ENCODE measurements at regions not wholly inside any gene's neighbourhood (a gene's known extent, or its start where the extent isn't known, plus 50 kb on each side); places are given as distances from the start of the nearest gene placed in this dataset.

DNA sequence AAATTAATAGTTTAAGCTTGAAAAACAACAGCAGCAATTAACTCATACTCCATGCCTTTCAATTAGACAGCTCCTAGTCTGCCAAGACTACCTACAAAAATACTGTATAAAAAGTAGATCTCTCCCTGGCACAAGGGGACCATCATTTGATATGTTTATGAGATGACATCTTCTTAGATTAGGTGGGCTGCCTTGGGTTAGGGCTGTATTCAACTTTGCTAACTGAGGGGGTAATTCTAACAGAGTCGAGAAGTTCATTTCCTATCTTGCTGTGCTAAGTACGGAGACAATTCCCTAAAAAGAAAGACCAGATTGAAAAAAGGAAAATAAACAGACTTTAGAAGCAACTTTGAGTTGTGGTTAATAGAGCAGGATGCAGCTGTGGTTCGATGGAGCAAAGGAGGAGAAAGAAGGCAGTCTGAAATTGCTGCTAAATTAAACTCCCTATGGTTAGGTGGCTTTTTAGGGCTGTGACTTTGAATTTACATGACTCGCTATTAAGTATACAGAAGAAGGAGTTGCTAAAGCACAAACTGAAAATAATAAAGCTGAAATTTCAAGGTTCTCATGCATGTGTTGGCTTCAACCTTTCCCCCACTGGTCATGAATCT is 75.4 kb downstream of the CDC7 start:
- H4K20me1 ChIP-seq: peaks cover 0 to 4% (median 0%) of the 10 kb centered on the region in 11 experiments; a peak in 1 of 22 replicates
- peaks cover 0 to 49% (median 0%) of the 10 kb centered on the region in 11 experiments; a peak in 4 of 22 replicates for H3K27me3 ChIP-seq
- H3K9ac ChIP-seq: peak overlapping the region in 9 of 11 experiments; percentile 18 to 77 (median 59); a peak in 15 of 22 replicates
- peak in 2 of 11 experiments; percentile 28 to 63; a peak in 2 of 22 replicates for TF ChIP-seq Cebpa-rat (IDR thresholded peaks at IDR 0.05)
- peak overlapping the region; percentile 53 to 93 (median 79); a peak in 21 of 22 replicates for H3K4me2 ChIP-seq
- peaks cover 0 to 6% (median 0%) of the 10 kb centered on the region in 11 experiments; a peak in 1 of 22 replicates for H3K9me3 ChIP-seq (replicated peaks in 1 of 11)
- H3K27ac ChIP-seq: peak overlapping the region in 9 of 11 experiments; percentile 9 to 88 (median 77); a peak in 17 of 22 replicates
- H3K4me1 ChIP-seq: peaks cover 40 to 100% (median 87%) of the 10 kb centered on the region in 10 experiments
- H3K36me3 ChIP-seq: no peaks in the 10 kb centered on the region
- H3K4me3 ChIP-seq: peak overlapping the region in 5 of 10 experiments; percentile 6 to 40 (median 30); a peak in 7 of 20 replicates

GRCh38 chr1:91578320-91579109 is 77.9 kb downstream of the CDC7 start:
- Histone ChIP-seq H3K27ac (peak overlapping the region in 6 of 11 experiments; percentile 3 to 88 (median 84); a peak in 6 of 22 replicates), H4K20me1 (no peaks in the 10 kb centered on the region), H3K9ac (no peak overlapping the region), H3K9me3 (replicated peaks in 1 of 11) (peaks cover 0 to 18% (median 7%) of the 10 kb centered on the region in 11 experiments; a peak in 11 of 22 replicates), H3K36me3 (no peaks in the 10 kb centered on the region), H3K4me2 (peak overlapping the region in 9 of 11 experiments; percentile 74 to 93 (median 84); a peak in 16 of 22 replicates), H3K4me1 (peaks cover 20 to 100% (median 83%) of the 10 kb centered on the region in 10 experiments), H3K4me3 (no peak overlapping the region), H3K27me3 (peaks cover 0 to 35% (median 0%) of the 10 kb centered on the region in 11 experiments; a peak in 4 of 22 replicates)
- TF ChIP-seq Cebpa-rat (IDR thresholded peaks at IDR 0.05): no peak

GRCh38 chr1:91579658-91580228 is 79.1 kb downstream of the CDC7 start:
- no peaks in the 10 kb centered on the region for H4K20me1 ChIP-seq
- peaks cover 24 to 100% (median 83%) of the 10 kb centered on the region in 10 experiments for H3K4me1 ChIP-seq
- no peak overlapping the region for H3K9ac ChIP-seq
- peaks cover 0 to 26% (median 0%) of the 10 kb centered on the region in 11 experiments; a peak in 4 of 22 replicates for H3K27me3 ChIP-seq
- peaks cover 0 to 18% (median 7%) of the 10 kb centered on the region in 11 experiments; a peak in 11 of 22 replicates for H3K9me3 ChIP-seq (replicated peaks in 1 of 11)
- H3K36me3 ChIP-seq: no peaks in the 10 kb centered on the region
- H3K4me3 ChIP-seq: no peak overlapping the region
- TF ChIP-seq Cebpa-rat (IDR thresholded peaks at IDR 0.05): no peak
- no peak overlapping the region for H3K27ac ChIP-seq
- H3K4me2 ChIP-seq: peak overlapping the region in 6 of 11 experiments; percentile 13 to 93 (median 83); a peak in 7 of 22 replicates

DNA sequence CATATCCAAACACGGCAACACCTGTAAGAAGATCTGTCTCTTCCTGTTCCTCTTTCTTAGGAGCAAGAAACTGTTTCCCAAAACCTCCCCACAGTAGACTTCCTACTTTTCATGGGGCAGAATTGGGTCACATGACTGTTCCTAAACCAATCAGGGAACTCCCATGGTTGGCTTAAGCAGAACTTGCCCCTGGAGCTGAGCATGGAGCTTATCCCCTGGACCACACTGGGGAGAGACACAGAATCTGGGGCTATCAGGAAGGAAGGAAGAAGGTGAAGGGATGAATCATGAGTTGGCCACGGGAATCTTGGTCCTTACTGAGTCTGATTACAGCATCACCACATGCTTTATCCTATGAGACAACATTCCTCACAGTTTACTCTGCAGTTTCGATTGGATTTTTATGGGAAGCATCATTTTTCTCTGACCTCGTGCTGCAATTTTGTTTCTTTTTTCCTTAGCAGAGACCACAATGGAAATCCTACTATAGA is 81.8 kb downstream of the CDC7 start:
- Histone ChIP-seq H3K9ac (no peak overlapping the region), H3K27me3 (peaks cover 0 to under 1% (median 0%) of the 10 kb centered on the region in 11 experiments; a peak in 1 of 22 replicates), H3K36me3 (no peaks in the 10 kb centered on the region), H3K9me3 (replicated peaks in 1 of 11) (peaks cover 0 to 18% (median 7%) of the 10 kb centered on the region in 11 experiments; a peak in 11 of 22 replicates), H3K4me2 (peak overlapping the region in 7 of 11 experiments; percentile 4 to 79 (median 11); a peak in 8 of 22 replicates), H3K27ac (no peak overlapping the region), H3K4me1 (peaks cover 22 to 94% (median 79%) of the 10 kb centered on the region in 10 experiments), H4K20me1 (no peaks in the 10 kb centered on the region), H3K4me3 (no peak overlapping the region)
- no peak for TF ChIP-seq Cebpa-rat (IDR thresholded peaks at IDR 0.05)

DNA sequence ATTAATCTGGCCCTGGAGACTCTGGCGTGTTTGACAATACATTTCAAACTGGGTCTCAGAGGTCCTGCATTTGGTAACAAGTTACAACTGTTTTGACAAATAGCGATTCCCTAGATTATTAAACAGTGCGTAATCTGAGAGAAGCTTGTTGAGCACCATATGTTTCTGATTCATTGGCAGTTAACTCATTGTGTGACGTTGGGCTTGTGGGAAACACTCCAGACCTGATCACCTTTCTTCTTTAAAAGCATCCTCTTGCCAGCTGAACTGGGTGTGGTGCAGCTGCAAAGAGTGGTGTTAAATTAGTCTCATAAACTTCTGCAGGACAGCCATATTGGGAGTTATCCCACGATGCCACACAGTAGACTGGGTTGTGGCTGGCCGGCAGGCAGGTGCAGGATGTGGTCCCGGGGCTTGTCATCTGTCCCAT is 82.7 kb downstream of the CDC7 start:
- no peak overlapping the region for H3K4me3 ChIP-seq
- H3K4me2 ChIP-seq: peak overlapping the region in 8 of 11 experiments; percentile 57 to 91 (median 80); a peak in 15 of 22 replicates
- no peak for TF ChIP-seq Cebpa-rat (IDR thresholded peaks at IDR 0.05)
- no peak overlapping the region for H3K27ac ChIP-seq
- no peaks in the 10 kb centered on the region for H3K36me3 ChIP-seq
- no peaks in the 10 kb centered on the region for H3K27me3 ChIP-seq
- H3K4me1 ChIP-seq: peaks cover 22 to 85% (median 70%) of the 10 kb centered on the region in 10 experiments
- H3K9me3 ChIP-seq (replicated peaks in 1 of 11): peaks cover 0 to 18% (median 7%) of the 10 kb centered on the region in 11 experiments; a peak in 11 of 22 replicates
- H4K20me1 ChIP-seq: no peaks in the 10 kb centered on the region
- no peak overlapping the region for H3K9ac ChIP-seq

DNA sequence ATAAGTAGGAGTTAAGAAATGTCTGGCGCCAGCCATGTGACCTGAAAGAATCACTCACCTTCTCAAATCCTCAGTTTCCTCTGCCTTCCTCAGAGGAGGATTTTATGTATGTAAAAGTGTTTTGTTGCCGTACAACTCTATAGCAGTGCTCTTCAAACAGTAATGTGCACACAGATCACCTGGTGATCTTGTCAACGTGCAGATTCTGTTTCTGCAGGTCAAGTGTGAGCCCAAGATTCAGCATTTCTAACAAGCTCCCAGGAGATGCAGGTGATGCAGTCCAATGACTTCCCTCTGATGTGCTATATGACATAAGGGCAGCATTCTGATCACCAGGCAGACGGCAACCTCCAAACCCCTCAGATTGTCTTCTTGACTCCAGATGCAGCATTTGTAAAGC is 83.7 kb downstream of the CDC7 start:
- Histone ChIP-seq H4K20me1 (no peaks in the 10 kb centered on the region), H3K4me1 (peaks cover 22 to 76% (median 63%) of the 10 kb centered on the region in 10 experiments), H3K36me3 (no peaks in the 10 kb centered on the region), H3K27me3 (no peaks in the 10 kb centered on the region), H3K9ac (no peak overlapping the region), H3K4me3 (no peak overlapping the region), H3K9me3 (replicated peaks in 1 of 11) (peaks cover 0 to 18% (median 7%) of the 10 kb centered on the region in 11 experiments; a peak in 11 of 22 replicates), H3K4me2 (peak overlapping the region; percentile 71 to 91 (median 82); a peak in 20 of 22 replicates), H3K27ac (no peak overlapping the region)
- no peak for TF ChIP-seq Cebpa-rat (IDR thresholded peaks at IDR 0.05)

DNA sequence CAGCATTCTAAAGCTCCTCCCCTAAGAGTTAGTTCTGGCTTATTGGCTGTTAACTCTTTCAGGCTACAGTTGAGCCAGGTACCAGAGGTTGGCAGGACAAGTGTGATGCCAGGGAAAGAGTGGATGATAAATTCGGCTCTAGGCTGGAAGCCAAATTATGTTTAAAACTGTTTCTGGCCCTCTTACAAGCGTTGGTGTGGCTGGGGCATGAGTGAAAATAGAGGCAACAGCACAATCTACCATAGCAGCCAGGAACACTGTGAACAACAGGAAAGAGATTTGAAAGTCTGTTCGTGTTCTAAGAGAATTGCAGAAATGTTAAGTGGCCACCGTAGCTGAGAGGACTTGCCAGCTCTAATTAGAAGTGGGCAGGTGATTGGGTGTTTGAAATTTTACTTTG is 84.2 kb downstream of the CDC7 start:
- Histone ChIP-seq H3K4me3 (no peak overlapping the region), H3K36me3 (no peaks in the 10 kb centered on the region), H3K9me3 (replicated peaks in 1 of 11) (peaks cover 0 to 18% (median 7%) of the 10 kb centered on the region in 11 experiments; a peak in 11 of 22 replicates), H3K9ac (peak overlapping the region in 5 of 11 experiments; percentile 7 to 58 (median 48); a peak in 5 of 22 replicates), H3K27ac (peak overlapping the region in 6 of 11 experiments; percentile 46 to 79 (median 67); a peak in 12 of 22 replicates), H3K27me3 (no peaks in the 10 kb centered on the region), H3K4me1 (peaks cover 22 to 70% (median 60%) of the 10 kb centered on the region in 10 experiments), H4K20me1 (no peaks in the 10 kb centered on the region), H3K4me2 (peak overlapping the region; percentile 71 to 91 (median 82))
- no peak for TF ChIP-seq Cebpa-rat (IDR thresholded peaks at IDR 0.05)

GRCh38 chr1:91585502-91585901 is 84.9 kb downstream of the CDC7 start:
- peak overlapping the region; percentile 71 to 91 (median 82) for H3K4me2 ChIP-seq
- H3K9ac ChIP-seq: peak overlapping the region in 6 of 11 experiments; percentile 7 to 58 (median 45); a peak in 9 of 22 replicates
- no peak for TF ChIP-seq Cebpa-rat (IDR thresholded peaks at IDR 0.05)
- 0 out of 20 replicates have a peak overlapping the region, but pooled peaks of 1 of the 10 experiments have one; percentile 19 for H3K4me3 ChIP-seq
- no peaks in the 10 kb centered on the region for H3K27me3 ChIP-seq
- H3K36me3 ChIP-seq: no peaks in the 10 kb centered on the region
- H4K20me1 ChIP-seq: no peaks in the 10 kb centered on the region
- H3K9me3 ChIP-seq (replicated peaks in 1 of 11): peaks cover 0 to 17% (median 7%) of the 10 kb centered on the region in 11 experiments; a peak in 11 of 22 replicates
- peaks cover 22 to 64% (median 55%) of the 10 kb centered on the region in 10 experiments for H3K4me1 ChIP-seq
- peak overlapping the region in 7 of 11 experiments; percentile 28 to 79 (median 64); a peak in 13 of 22 replicates for H3K27ac ChIP-seq
